GM12875 (cell line): ENCODE measurements at regions not wholly inside any gene's neighbourhood (a gene's known extent, or its start where the extent isn't known, plus 50 kb on each side); places are given as distances from the start of the nearest gene placed in this dataset.

Experiments used
- H3K4me3 ChIP-seq: one replicate; pipeline ENCODE4 v1.5.1; 2011; ENCODE audit warnings: low read depth, low read length, control low read depth
- CTCF ChIP-seq: IDR thresholded peaks from 2 replicates; pipeline ENCODE4 v1.5.1; 2011; ENCODE audit warnings: low read depth, mild to moderate bottlenecking, control low read depth, inconsistent platforms, low read length, moderate library complexity, borderline replicate concordance; ENCODE audit not compliant: insufficient read depth

- TF ChIP-seq CTCF, result no peak
- no peak overlapping the region for H3K4me3 ChIP-seq
Observed at GRCh38 chr4:58808817-58809216, 1698.6 kb upstream of the IGFBP7 start.

GRCh38 chr4:58807843-58808615 is 1697.8 kb upstream of the IGFBP7 start:
- no peak overlapping the region for H3K4me3 ChIP-seq
- TF ChIP-seq CTCF, result no peak

- no peak for TF ChIP-seq CTCF
- no peak overlapping the region for H3K4me3 ChIP-seq
Observed at GRCh38 chr4:58776627-58777026, 1666.4 kb upstream of the IGFBP7 start.

- no peak overlapping the region for H3K4me3 ChIP-seq
- TF ChIP-seq CTCF, result no peak
Observed at GRCh38 chr4:58767598-58767997, 1657.4 kb upstream of the IGFBP7 start.

GRCh38 chr4:58766763-58767162 is 1656.6 kb upstream of the IGFBP7 start:
- TF ChIP-seq CTCF, result no peak
- no peak overlapping the region for H3K4me3 ChIP-seq

GRCh38 chr4:58761563-58761962 is 1651.4 kb upstream of the IGFBP7 start:
- H3K4me3 ChIP-seq, result no peak overlapping the region
- no peak for TF ChIP-seq CTCF

- H3K4me3 ChIP-seq, result no peak overlapping the region
- TF ChIP-seq CTCF, result no peak
Observed at GRCh38 chr4:58760737-58761136, 1650.6 kb upstream of the IGFBP7 start.
